Colonic mucosa (tissue), 4 donors: ENCODE measurements at regions not wholly inside any gene's neighbourhood (a gene's known extent, or its start where the extent isn't known, plus 50 kb on each side); places are given as distances from the start of the nearest gene placed in this dataset.

Experiments
- DNase-seq: peaks from one replicate; pipeline ENCODE4 v3.0.0-alpha.2; 2020
- H3K27ac ChIP-seq: fragments of 200-600 bp; one replicate; pipeline ENCODE4 v1.8.0; 2021
- H3K27me3 ChIP-seq: fragments of 200-600 bp; one replicate; pipeline ENCODE4 v1.8.0; 2021
- H3K36me3 ChIP-seq: fragments of 200-600 bp; one replicate; pipeline ENCODE4 v1.8.0; 2021
- H3K4me1 ChIP-seq: fragments of 200-600 bp; one replicate; pipeline ENCODE4 v1.8.0; 2021; ENCODE audit warnings: mild to moderate bottlenecking
- H3K4me3 ChIP-seq: fragments of 200-600 bp; one replicate; pipeline ENCODE4 v1.8.0; 2021
- H3K9ac ChIP-seq, 2 donors: one replicate each; pipeline ENCODE4 v1.7.0; 2013; ENCODE audit warnings: control low read depth in 2 of 2, low read depth in 2 of 2, low read length in 2 of 2
- H3K9me3 ChIP-seq: fragments of 200-600 bp; one replicate; pipeline ENCODE4 v1.8.0; 2021
- CTCF ChIP-seq: fragments of 200-600 bp; IDR thresholded peaks from one replicate; pipeline ENCODE4 v1.8.0; 2022; ENCODE audit warnings: antibody characterized with exemption, mild to moderate bottlenecking
- intact Hi-C: fragments of 100-400 bp; cut with DNase I; formaldehyde crosslinking; loops from one replicate; pipeline ENCODE4 v1.14.1; 2022
- donor health status: healthy.
- donor health status: DM: no; HTN: no; CAD: no.
- donor health status: DM: no; HTN: no; CAD: no.

- DNase-seq, result no peak
- Histone ChIP-seq H3K27me3 (no peaks in the 10 kb centered on the region), H3K4me1 (no peaks in the 10 kb centered on the region), H3K9me3 (no peaks in the 10 kb centered on the region), H3K36me3 (no peaks in the 10 kb centered on the region), H3K27ac (no peak overlapping the region), H3K9ac (no peak overlapping the region), H3K4me3 (no peak overlapping the region)
- no peak for TF ChIP-seq CTCF
- intact Hi-C loops, result no loop called here
Measured at GRCh38 chr20:51230727-51231126, 207.8 kb upstream of the KCNG1 start.

GRCh38 chr20:51228763-51229162 lies 205.9 kb upstream of the KCNG1 start:
- no peak for TF ChIP-seq CTCF
- DNase-seq, result no peak
- H3K27ac ChIP-seq, result no peak overlapping the region
- no peaks in the 10 kb centered on the region for H3K27me3 ChIP-seq
- no peak overlapping the region for H3K9ac ChIP-seq
- H3K9me3 ChIP-seq, result no peaks in the 10 kb centered on the region
- H3K36me3 ChIP-seq, result no peaks in the 10 kb centered on the region
- H3K4me1 ChIP-seq, result no peaks in the 10 kb centered on the region
- H3K4me3 ChIP-seq, result no peak overlapping the region
- intact Hi-C loops, result no loop called here

- Histone ChIP-seq H3K36me3 (no peaks in the 10 kb centered on the region), H3K4me3 (no peak overlapping the region), H3K27ac (no peak overlapping the region), H3K9me3 (no peaks in the 10 kb centered on the region), H3K4me1 (no peaks in the 10 kb centered on the region), H3K9ac (no peak overlapping the region), H3K27me3 (no peaks in the 10 kb centered on the region)
- intact Hi-C loops, result no loop called here
- no peak for DNase-seq
- TF ChIP-seq CTCF, result no peak
Measured at GRCh38 chr20:51227744-51228143, 204.8 kb upstream of the KCNG1 start.

GRCh38 chr20:51223183-51223720 lies 200.3 kb upstream of the KCNG1 start:
- no peak overlapping the region for H3K27ac ChIP-seq
- no peak for DNase-seq
- no peaks in the 10 kb centered on the region for H3K9me3 ChIP-seq
- intact Hi-C loops, result no loop called here
- no peak overlapping the region for H3K4me3 ChIP-seq
- TF ChIP-seq CTCF, result no peak
- H3K9ac ChIP-seq, result no peak overlapping the region
- H3K27me3 ChIP-seq, result no peaks in the 10 kb centered on the region
- no peaks in the 10 kb centered on the region for H3K4me1 ChIP-seq
- H3K36me3 ChIP-seq, result no peaks in the 10 kb centered on the region

- no peak for TF ChIP-seq CTCF
- Histone ChIP-seq H3K4me3 (no peak overlapping the region), H3K4me1 (no peaks in the 10 kb centered on the region), H3K9me3 (no peaks in the 10 kb centered on the region), H3K36me3 (no peaks in the 10 kb centered on the region), H3K9ac (no peak overlapping the region), H3K27me3 (no peaks in the 10 kb centered on the region), H3K27ac (no peak overlapping the region)
- intact Hi-C loops, result no loop called here
- peak; percentile 22 for DNase-seq
Measured at GRCh38 chr20:51221791-51222408, 199.0 kb upstream of the KCNG1 start.
